NCI-H1105 treated with DMSO at 0.1 percent for 48 hours (cell line): ENCODE measurements at regions not wholly inside any gene's neighbourhood (a gene's known extent, or its start where the extent isn't known, plus 50 kb on each side); places are given as distances from the start of the nearest gene placed in this dataset.
A peak's percentile ranks its signal among the peaks of the same experiment; 100 is the strongest.

Experiments used
- DNase-seq: peaks from one replicate; lab custom pipeline; 2025; lab: John Stamatoyannopoulos, UW

GRCh38 chr20:7257692-7258466, 490.4 kb downstream of the BMP2 start:
- DNase-seq, result no peak

- DNase-seq, result no peak
Observed at GRCh38 chr20:7262803-7263202, 495.3 kb downstream of the BMP2 start.

- no peak for DNase-seq
Observed at GRCh38 chr20:7264137-7264536, 496.7 kb downstream of the BMP2 start.

GRCh38 chr20:7269452-7269851, 502.0 kb downstream of the BMP2 start:
- no peak for DNase-seq

GRCh38 chr20:7272512-7272911, 505.0 kb downstream of the BMP2 start:
- DNase-seq, result peak; percentile 42

- DNase-seq, result no peak
Observed at GRCh38 chr20:7274870-7275269, 507.4 kb downstream of the BMP2 start.

GRCh38 chr20:7275645-7276237, 508.3 kb downstream of the BMP2 start:
- no peak for DNase-seq

GRCh38 chr20:7285918-7286556, 518.6 kb downstream of the BMP2 start:
- peak; percentile 83 for DNase-seq

GRCh38 chr20:7291323-7291943, 523.9 kb downstream of the BMP2 start:
- no peak for DNase-seq

GRCh38 chr20:7291946-7292345, 524.5 kb downstream of the BMP2 start:
- DNase-seq, result no peak

GRCh38 chr20:7294816-7295360, 527.4 kb downstream of the BMP2 start:
- no peak for DNase-seq

- DNase-seq, result no peak
Observed at GRCh38 chr20:7301807-7302206, 534.3 kb downstream of the BMP2 start.

GRCh38 chr20:7302250-7302649, 534.8 kb downstream of the BMP2 start:
- DNase-seq, result no peak

GRCh38 chr20:7305976-7306375, 538.5 kb downstream of the BMP2 start:
- DNase-seq, result no peak

GRCh38 chr20:7308163-7308562, 540.7 kb downstream of the BMP2 start:
- no peak for DNase-seq

GRCh38 chr20:7313047-7313446, 545.6 kb downstream of the BMP2 start:
- DNase-seq, result no peak

GRCh38 chr20:7323957-7324356, 556.5 kb downstream of the BMP2 start:
- no peak for DNase-seq

- no peak for DNase-seq
Observed at GRCh38 chr20:7327810-7328209, 560.3 kb downstream of the BMP2 start.

- no peak for DNase-seq
Observed at GRCh38 chr20:7330850-7331249, 563.4 kb downstream of the BMP2 start.

GRCh38 chr20:7332169-7332568, 564.7 kb downstream of the BMP2 start:
- DNase-seq, result no peak

GRCh38 chr20:7333841-7334240, 566.4 kb downstream of the BMP2 start:
- no peak for DNase-seq

- no peak for DNase-seq
Observed at GRCh38 chr20:7346026-7346425, 578.5 kb downstream of the BMP2 start.

GRCh38 chr20:7346562-7346961, 579.1 kb downstream of the BMP2 start:
- no peak for DNase-seq
